ENCODE measurements at regions not wholly inside any gene's neighbourhood (a gene's known extent, or its start where the extent isn't known, plus 50 kb on each side); places are given as distances from the start of the nearest gene placed in this dataset.

GRCh38 chr2:180662941-180663471 lies 317.4 kb upstream of the UBE2E3 start:
- DNase-seq (ENCODE audit: low read depth) = no peak
- no peak for TF ChIP-seq CTCF (IDR thresholded peaks at IDR 0.05; ENCODE audit: control insufficient read depth, insufficient read depth, low read depth, low read length, missing control alignments)
- H3K4me3 ChIP-seq (ENCODE audit: control insufficient read depth, low read depth, low read length) = no peak overlapping the region

DNA sequence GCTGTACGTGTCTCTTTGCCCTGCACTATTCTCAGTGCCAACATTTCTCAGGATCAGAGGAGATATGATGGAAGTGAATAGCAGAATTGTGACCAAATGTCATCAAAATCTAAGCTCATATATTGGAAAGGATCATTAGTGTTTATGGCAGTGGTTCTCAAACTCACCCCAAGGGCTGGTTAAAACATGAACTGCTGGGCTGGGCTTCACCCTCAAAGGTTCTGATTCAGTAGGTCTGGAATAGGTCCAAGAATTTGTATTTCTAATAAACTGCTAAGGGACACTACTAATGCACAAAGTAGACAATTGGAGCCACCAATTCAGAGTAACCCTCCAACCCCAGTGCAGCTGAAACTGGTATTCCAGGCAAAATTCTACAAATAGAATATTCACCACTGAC lies 317.9 kb upstream of the UBE2E3 start:
- DNase-seq (ENCODE audit: low read depth) = no peak
- H3K4me3 ChIP-seq (ENCODE audit: control insufficient read depth, low read depth, low read length) = no peak overlapping the region
- no peak for TF ChIP-seq CTCF (IDR thresholded peaks at IDR 0.05; ENCODE audit: control insufficient read depth, insufficient read depth, low read depth, low read length, missing control alignments)

DNA sequence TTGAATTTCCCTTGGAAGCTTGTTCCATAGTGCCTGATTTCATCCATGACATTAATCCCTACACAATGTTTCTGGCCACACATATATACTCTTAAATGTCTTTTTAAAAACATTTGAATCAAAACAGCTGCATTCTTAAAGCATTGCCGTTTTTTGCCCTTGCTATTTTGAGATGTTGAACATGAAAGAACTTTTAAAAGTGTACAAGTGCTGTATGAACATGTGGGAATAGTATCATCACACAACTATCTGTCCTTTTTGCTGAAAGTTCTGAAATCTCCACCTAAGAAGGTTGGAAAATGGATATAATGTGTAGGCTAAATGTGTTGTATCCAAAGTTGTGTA lies 318.7 kb upstream of the UBE2E3 start:
- no peak for DNase-seq (ENCODE audit: low read depth)
- TF ChIP-seq CTCF (IDR thresholded peaks at IDR 0.05; ENCODE audit: control insufficient read depth, insufficient read depth, low read depth, low read length, missing control alignments) = no peak
- no peak overlapping the region for H3K4me3 ChIP-seq (ENCODE audit: control insufficient read depth, low read depth, low read length)

DNA sequence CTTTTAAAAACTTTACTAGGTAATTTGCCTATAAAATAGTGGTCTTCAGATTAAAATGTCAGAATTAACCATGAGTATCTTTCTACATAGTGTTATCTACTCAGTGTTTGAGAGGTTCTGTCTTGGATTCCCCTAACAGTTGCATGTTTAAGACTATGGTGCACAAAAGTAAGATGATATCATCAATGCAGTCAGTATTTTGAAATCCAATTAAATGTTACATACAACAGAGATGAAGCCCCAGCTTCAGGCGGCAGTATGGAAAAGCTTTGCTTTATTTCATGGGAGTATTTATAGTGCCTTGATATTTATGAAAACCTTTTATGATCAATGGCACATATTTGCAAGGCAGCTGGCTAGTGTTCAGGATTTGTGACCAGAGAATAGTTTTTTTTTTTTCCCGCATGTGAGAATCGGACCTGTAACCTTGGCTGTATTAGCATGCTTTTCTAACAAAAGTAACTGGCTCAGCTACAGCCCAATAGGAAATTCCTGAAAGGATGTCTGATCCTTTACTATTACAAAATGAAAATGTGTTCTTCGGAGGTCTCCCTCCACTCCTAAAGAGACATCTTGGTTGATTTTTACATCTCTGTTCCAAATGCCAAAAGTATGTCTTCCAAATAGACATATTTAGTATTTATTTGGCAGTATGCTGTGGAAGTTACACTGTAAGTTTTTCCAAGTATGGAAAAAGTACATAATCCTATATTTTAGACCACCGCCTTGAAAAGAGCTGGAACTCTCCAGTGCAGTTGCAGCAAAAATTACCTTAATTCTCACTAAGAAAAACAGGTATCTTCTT lies 319.3 kb upstream of the UBE2E3 start:
- no peak overlapping the region for H3K4me3 ChIP-seq (ENCODE audit: control insufficient read depth, low read depth, low read length)
- TF ChIP-seq CTCF (IDR thresholded peaks at IDR 0.05; ENCODE audit: control insufficient read depth, insufficient read depth, low read depth, low read length, missing control alignments) = no peak
- no peak for DNase-seq (ENCODE audit: low read depth)

DNA sequence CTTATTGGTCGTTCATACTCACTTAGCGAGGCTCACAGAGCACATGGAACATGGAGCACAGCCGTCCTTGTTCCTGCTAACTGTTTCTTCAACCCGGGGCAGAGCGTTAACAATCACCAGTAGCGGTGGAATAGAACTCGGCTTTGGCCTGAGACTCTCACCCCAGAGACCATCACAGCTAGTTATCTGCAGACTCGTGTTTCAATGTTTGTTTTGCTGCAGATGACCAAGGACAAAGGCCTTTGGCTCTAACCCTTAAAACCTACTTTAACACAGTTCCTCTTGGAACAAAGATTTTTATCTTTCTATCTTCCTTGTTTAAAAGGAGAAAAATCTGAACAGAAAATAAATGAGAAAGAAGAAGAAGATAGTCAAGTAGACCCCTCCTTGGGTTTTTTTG lies 320.2 kb upstream of the UBE2E3 start:
- DNase-seq (ENCODE audit: low read depth) = no peak
- no peak overlapping the region for H3K4me3 ChIP-seq (ENCODE audit: control insufficient read depth, low read depth, low read length)
- no peak for TF ChIP-seq CTCF (IDR thresholded peaks at IDR 0.05; ENCODE audit: control insufficient read depth, insufficient read depth, low read depth, low read length, missing control alignments)

GRCh38 chr2:180657054-180657453 lies 323.4 kb upstream of the UBE2E3 start:
- no peak for TF ChIP-seq CTCF (IDR thresholded peaks at IDR 0.05; ENCODE audit: control insufficient read depth, insufficient read depth, low read depth, low read length, missing control alignments)
- no peak overlapping the region for H3K4me3 ChIP-seq (ENCODE audit: control insufficient read depth, low read depth, low read length)
- DNase-seq (ENCODE audit: low read depth) = no peak
